Ecto neural progenitor cell (in vitro differentiated cells): ENCODE measurements at regions not wholly inside any gene's neighbourhood (a gene's known extent, or its start where the extent isn't known, plus 50 kb on each side); places are given as distances from the start of the nearest gene placed in this dataset.

Source experiments
- DNase-seq: peaks from one replicate; pipeline ENCODE4 v3.0.0-alpha.2; 2018; ENCODE audit warnings: low spot score

GRCh38 chr9:25613709-25614108 is 64.5 kb downstream of the TUSC1 start:
- DNase-seq: no peak

- no peak for DNase-seq
These were observed 75.1 kb downstream of the TUSC1 start for GRCh38 chr9:25603106-25603505.

- DNase-seq: no peak
These were observed 75.7 kb downstream of the TUSC1 start for GRCh38 chr9:25602400-25603044.

- DNase-seq: no peak
These were observed 77.7 kb downstream of the TUSC1 start for GRCh38 chr9:25600501-25600900.

- no peak for DNase-seq
These were observed 93.6 kb downstream of the TUSC1 start for GRCh38 chr9:25584611-25585010.

- DNase-seq: no peak
These were observed 105.0 kb downstream of the TUSC1 start for GRCh38 chr9:25573281-25573680.

GRCh38 chr9:25571491-25571890 is 106.8 kb downstream of the TUSC1 start:
- DNase-seq: no peak

GRCh38 chr9:25570802-25571201 is 107.4 kb downstream of the TUSC1 start:
- DNase-seq: peak; percentile 43

- DNase-seq: no peak
These were observed 116.1 kb downstream of the TUSC1 start for GRCh38 chr9:25562101-25562500.

GRCh38 chr9:25557645-25558300 is 120.5 kb downstream of the TUSC1 start:
- DNase-seq: no peak

- no peak for DNase-seq
These were observed 121.7 kb downstream of the TUSC1 start for GRCh38 chr9:25556540-25556939.

- DNase-seq: no peak
These were observed 129.4 kb downstream of the TUSC1 start for GRCh38 chr9:25548847-25549246.

- DNase-seq: no peak
These were observed 134.4 kb downstream of the TUSC1 start for GRCh38 chr9:25543806-25544205.

- no peak for DNase-seq
These were observed 135.9 kb downstream of the TUSC1 start for GRCh38 chr9:25542319-25542718.

- no peak for DNase-seq
These were observed 140.4 kb downstream of the TUSC1 start for GRCh38 chr9:25537808-25538207.

- no peak for DNase-seq
These were observed 159.0 kb downstream of the TUSC1 start for GRCh38 chr9:25519286-25519685.

GRCh38 chr9:25517701-25518100 is 160.5 kb downstream of the TUSC1 start:
- DNase-seq: no peak

GRCh38 chr9:25513509-25514033 is 164.7 kb downstream of the TUSC1 start:
- no peak for DNase-seq

- no peak for DNase-seq
These were observed 172.6 kb downstream of the TUSC1 start for GRCh38 chr9:25505644-25506043.

- DNase-seq: no peak
These were observed 196.9 kb downstream of the TUSC1 start for GRCh38 chr9:25481372-25481771.

GRCh38 chr9:25480696-25481095 is 197.5 kb downstream of the TUSC1 start:
- no peak for DNase-seq

GRCh38 chr9:25472681-25473080 is 205.6 kb downstream of the TUSC1 start:
- no peak for DNase-seq

GRCh38 chr9:25472085-25472607 is 206.1 kb downstream of the TUSC1 start:
- no peak for DNase-seq

GRCh38 chr9:25461416-25461815 is 216.8 kb downstream of the TUSC1 start:
- DNase-seq: no peak
